Caki2 (cell line): ENCODE measurements at regions not wholly inside any gene's neighbourhood (a gene's known extent, or its start where the extent isn't known, plus 50 kb on each side); places are given as distances from the start of the nearest gene placed in this dataset.

ENCODE experiments used
- DNase-seq: peaks from one replicate; pipeline ENCODE4 v3.0.0-alpha.2; 2015; ENCODE audit warnings: low read depth
- in situ Hi-C: cut with HindIII; loops from 2 replicates; pipeline ENCODE4 v1.10.0; 2016; ENCODE audit warnings: low sequenced_read_pairs, low pct_unique_long_range_greater_than_20kb, mixed read lengths

DNA sequence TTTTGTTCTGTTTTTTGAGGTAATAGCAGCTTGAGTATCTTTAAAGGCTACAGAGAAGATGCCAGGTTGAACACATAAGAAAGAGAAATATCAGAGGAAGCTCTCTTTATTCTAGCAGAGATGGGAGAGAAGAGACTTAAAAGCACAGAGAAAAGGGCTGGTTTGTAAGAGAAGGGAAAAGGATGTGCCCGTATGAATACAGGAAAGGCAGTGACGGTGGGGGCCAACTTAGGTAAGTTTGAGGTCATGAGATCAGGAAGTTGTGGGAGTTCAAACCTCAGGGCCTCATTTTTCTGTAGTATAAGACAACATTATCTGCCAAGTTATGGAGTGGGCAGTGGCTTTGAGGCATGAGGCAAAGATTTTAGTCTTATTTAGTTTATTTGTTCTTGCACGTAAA lies 121.3 kb upstream of the S100G start:
- DNase-seq: no peak
- in situ Hi-C loops: no loop called here
